Liver (tissue), 3 donors: ENCODE measurements at regions not wholly inside any gene's neighbourhood (a gene's known extent, or its start where the extent isn't known, plus 50 kb on each side); places are given as distances from the start of the nearest gene placed in this dataset.

Source experiments
- CTCF ChIP-seq: fragments of 150-350 bp; IDR thresholded peaks from 2 replicates; pipeline ENCODE4 v1.5.1; 2017; ENCODE audit warnings: improper control_type of control experiment, low read depth, low read length; ENCODE audit not compliant: missing input control
- GABPA ChIP-seq, 2 donors: IDR thresholded peaks in 1 of 2; conservative IDR thresholded peaks in 1 of 2; 2 replicates each; pipeline ENCODE4 v1.6.1; 2016; ENCODE audit warnings: antibody characterized with exemption in 2 of 2, mild to moderate bottlenecking in 1 of 2, moderate library complexity in 1 of 2
- RXRA ChIP-seq, 2 donors: IDR thresholded peaks; 2 replicates each; pipeline ENCODE4 v1.6.1; 2017 to 2018; ENCODE audit warnings: antibody characterized with exemption in 2 of 2, mild to moderate bottlenecking in 1 of 2
- TAF1 ChIP-seq: conservative IDR thresholded peaks from 2 replicates; pipeline ENCODE4 v1.6.1; 2016; ENCODE audit warnings: antibody characterized with exemption, mild to moderate bottlenecking
- TF ChIP-seq, protein P1 (sequence below): IDR thresholded peaks from 2 replicates; pipeline ENCODE4 v1.6.1; 2016; ENCODE audit warnings: antibody characterized with exemption
- donor health status: healthy.
- donor health status: healthy.

- TF ChIP-seq TAF1 (no peak), CTCF (no peak), GABPA (IDR thresholded peaks at IDR 0.05 in 1 of 2, conservative IDR thresholded peaks at IDR 0.05 in 1 of 2) (no peak), RXRA (IDR thresholded peaks at IDR 0.05) (no peak)
- TF ChIP-seq, protein P1, sequence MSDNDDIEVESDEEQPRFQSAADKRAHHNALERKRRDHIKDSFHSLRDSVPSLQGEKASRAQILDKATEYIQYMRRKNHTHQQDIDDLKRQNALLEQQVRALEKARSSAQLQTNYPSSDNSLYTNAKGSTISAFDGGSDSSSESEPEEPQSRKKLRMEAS: no peak
Measured at GRCh38 chr5:26386532-26386931, 651.9 kb downstream of the CDH9 start.
